GM18508 (cell line): ENCODE measurements at regions not wholly inside any gene's neighbourhood (a gene's known extent, or its start where the extent isn't known, plus 50 kb on each side); places are given as distances from the start of the nearest gene placed in this dataset.

Source experiments
- ATAC-seq: cut with Tn5 transposase; IDR thresholded peaks from one replicate; pipeline ENCODE4 v1.9.1; 2021; ENCODE audit warnings: moderate number of reproducible peaks; ENCODE audit not compliant: insufficient read depth, unreplicated experiment

GRCh38 chr4:35252071-35252470 lies 992.2 kb downstream of the ARAP2 start:
- ATAC-seq = no peak

GRCh38 chr4:35252866-35253265 lies 991.4 kb downstream of the ARAP2 start:
- no peak for ATAC-seq

- no peak for ATAC-seq
These were observed 991.0 kb downstream of the ARAP2 start for GRCh38 chr4:35253331-35253730.

GRCh38 chr4:35286434-35286833 lies 957.9 kb downstream of the ARAP2 start:
- no peak for ATAC-seq

GRCh38 chr4:35300996-35301774 lies 943.1 kb downstream of the ARAP2 start:
- no peak for ATAC-seq

GRCh38 chr4:35315419-35315818 lies 928.9 kb downstream of the ARAP2 start:
- ATAC-seq = no peak

GRCh38 chr4:35325908-35326453 lies 918.3 kb downstream of the ARAP2 start:
- ATAC-seq = no peak

GRCh38 chr4:35342833-35343232 lies 901.5 kb downstream of the ARAP2 start:
- ATAC-seq = no peak

GRCh38 chr4:35347276-35347675 lies 897.0 kb downstream of the ARAP2 start:
- no peak for ATAC-seq

- no peak for ATAC-seq
These were observed 886.2 kb downstream of the ARAP2 start for GRCh38 chr4:35358001-35358584.

- no peak for ATAC-seq
These were observed 879.9 kb downstream of the ARAP2 start for GRCh38 chr4:35364321-35364870.

GRCh38 chr4:35365186-35365585 lies 879.1 kb downstream of the ARAP2 start:
- no peak for ATAC-seq

GRCh38 chr4:35399912-35400311 lies 844.4 kb downstream of the ARAP2 start:
- ATAC-seq = no peak

- ATAC-seq = no peak
These were observed 821.2 kb downstream of the ARAP2 start for GRCh38 chr4:35423104-35423503.

- no peak for ATAC-seq
These were observed 796.8 kb downstream of the ARAP2 start for GRCh38 chr4:35447474-35447873.

GRCh38 chr4:35459045-35459444 lies 785.3 kb downstream of the ARAP2 start:
- ATAC-seq = no peak

- ATAC-seq = no peak
These were observed 782.2 kb downstream of the ARAP2 start for GRCh38 chr4:35461931-35462659.

GRCh38 chr4:35463251-35463952 lies 780.9 kb downstream of the ARAP2 start:
- no peak for ATAC-seq

GRCh38 chr4:35464964-35465528 lies 779.3 kb downstream of the ARAP2 start:
- no peak for ATAC-seq

- ATAC-seq = no peak
These were observed 753.2 kb downstream of the ARAP2 start for GRCh38 chr4:35491093-35491492.
